Pancreas (tissue), 10 donors: ENCODE measurements at regions not wholly inside any gene's neighbourhood (a gene's known extent, or its start where the extent isn't known, plus 50 kb on each side); places are given as distances from the start of the nearest gene placed in this dataset.

Experiments used
- ATAC-seq, 4 donors: fragments of 200-7000 bp; cut with Tn5 transposase; one replicate each; pipeline versions ENCODE4 v1.8.0 to v1.9.1; 2020; ENCODE audit warnings: mild to moderate bottlenecking in 4 of 4, moderate library complexity in 4 of 4
- DNase-seq, 6 donors: peaks; one replicate each; pipeline ENCODE4 v3.0.0-alpha.2; 2020
- FAIRE-seq: peaks from 2 replicates; lab custom pipeline; 2012; peaks lifted over from hg19 to GRCh38; lab: Jason Lieb, UNC
- H3K27ac ChIP-seq, 4 donors: fragments of 200-600 bp; sonication (generic); 1 replicate in 3 of 4; 2 replicates in 1 of 4; pipeline versions ENCODE4 v1.5.0 to v1.8.0; 2020
- H3K27me3 ChIP-seq, 4 donors: fragments of 200-600 bp; one replicate each; pipeline ENCODE4 v1.8.0; 2021
- H3K36me3 ChIP-seq, 3 donors: fragments of 200-600 bp; sonication (generic) in 1 of 3; one replicate each; pipeline versions ENCODE4 v1.5.0 to v1.8.0; 2020 to 2021
- H3K4me1 ChIP-seq, 3 donors: fragments of 200-600 bp; one replicate each; pipeline ENCODE4 v1.8.0; 2021
- H3K4me3 ChIP-seq, 4 donors: fragments of 200-600 bp; sonication (generic) in 2 of 4; one replicate each; pipeline versions ENCODE4 v1.5.0 to v1.8.0; 2020 to 2021
- H3K9me3 ChIP-seq, 4 donors: fragments of 200-600 bp; one replicate each; pipeline ENCODE4 v1.8.0; 2021
- WGBS, 2 donors: extraction: QIAGEN DNeasy Blood & Tissue Kit; methylation state at CpG; one replicate each; pipeline ENCODE4 v1.1.7; 2013; 5-methylcytosine and 5-hydroxymethylcytosine counted together
- intact Hi-C, 3 donors: fragments of 100-400 bp; cut with DNase I; formaldehyde crosslinking; loops; one replicate each; pipeline versions ENCODE4 v1.11.1 to v1.14.2; 2022
- TF ChIP-seq, protein P1 (sequence below), 4 donors: fragments of 200-600 bp; sonication (generic) in 3 of 4; IDR thresholded peaks; one replicate each; pipeline versions ENCODE4 v1.5.0 to v1.8.0; 2021; ENCODE audit warnings: antibody characterized with exemption in 4 of 4
- donor health status: healthy with polysubstance abuse.
- donor health status: DM: no; HTN: no; CAD: no; lungs with moderate emphysema.
- donor health status: DM: no; HTN: no; CAD: no.
- donor health status: control.
- donor health status: control.
- donor health status: Bipolar disorder and iron deficiency.
- donor health status: DM: yes; HTN: yes; CAD: no.
- donor health status: DM: no; HTN: no; CAD: no.
- donor health status: DM: no; HTN: no; CAD: no.
- donor health status: DM: yes; HTN: yes; CAD: no.

DNA sequence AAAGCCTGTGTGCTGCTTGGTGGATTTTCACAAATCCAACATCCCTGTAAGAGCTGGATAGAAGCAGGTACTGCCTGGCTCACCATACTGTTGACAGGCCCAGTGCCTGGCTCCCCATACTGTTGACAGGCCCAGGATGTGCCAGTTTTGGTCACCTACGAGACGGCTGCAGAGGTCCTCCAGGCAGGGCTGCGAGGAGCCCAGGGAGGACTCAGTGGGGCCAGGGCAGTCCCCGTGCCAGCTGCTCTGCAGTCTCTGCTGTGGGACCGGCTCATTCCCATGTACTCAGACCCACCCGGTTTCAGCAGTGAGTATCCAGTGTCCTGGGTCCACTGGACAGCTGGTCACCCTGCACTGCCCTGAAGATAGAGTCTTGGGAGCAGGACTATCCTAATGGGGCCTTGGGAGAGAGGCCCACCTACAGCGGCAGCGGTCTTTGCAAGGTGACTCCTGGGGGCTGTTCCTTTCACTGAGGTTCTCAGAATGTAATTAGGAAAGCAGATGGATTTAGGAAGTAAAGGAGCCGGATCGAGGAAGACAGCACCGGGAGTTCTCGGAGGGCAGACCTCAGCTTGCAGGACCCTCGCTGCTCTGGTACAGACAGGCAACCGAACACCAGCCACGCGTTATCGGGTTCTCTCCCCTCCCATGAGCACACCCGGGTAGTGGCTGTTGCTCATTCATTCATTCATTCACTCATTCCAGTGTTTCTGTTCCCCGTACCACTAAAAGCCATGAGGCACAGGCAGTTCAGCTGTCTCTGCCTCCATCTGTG is 106.1 kb downstream of the CTTN start:
- 92 to 94% methylated on average over 19 of the region's 19 CpGs for WGBS, 2 donors
- Histone ChIP-seq H3K4me3 (no peak overlapping the region), H3K27me3 (no peaks in the 10 kb centered on the region), H3K4me1 (no peaks in the 10 kb centered on the region), H3K27ac (no peak overlapping the region), H3K9me3 (no peaks in the 10 kb centered on the region), H3K36me3 (no peaks in the 10 kb centered on the region)
- FAIRE-seq, result no peak
- TF ChIP-seq, protein P1, sequence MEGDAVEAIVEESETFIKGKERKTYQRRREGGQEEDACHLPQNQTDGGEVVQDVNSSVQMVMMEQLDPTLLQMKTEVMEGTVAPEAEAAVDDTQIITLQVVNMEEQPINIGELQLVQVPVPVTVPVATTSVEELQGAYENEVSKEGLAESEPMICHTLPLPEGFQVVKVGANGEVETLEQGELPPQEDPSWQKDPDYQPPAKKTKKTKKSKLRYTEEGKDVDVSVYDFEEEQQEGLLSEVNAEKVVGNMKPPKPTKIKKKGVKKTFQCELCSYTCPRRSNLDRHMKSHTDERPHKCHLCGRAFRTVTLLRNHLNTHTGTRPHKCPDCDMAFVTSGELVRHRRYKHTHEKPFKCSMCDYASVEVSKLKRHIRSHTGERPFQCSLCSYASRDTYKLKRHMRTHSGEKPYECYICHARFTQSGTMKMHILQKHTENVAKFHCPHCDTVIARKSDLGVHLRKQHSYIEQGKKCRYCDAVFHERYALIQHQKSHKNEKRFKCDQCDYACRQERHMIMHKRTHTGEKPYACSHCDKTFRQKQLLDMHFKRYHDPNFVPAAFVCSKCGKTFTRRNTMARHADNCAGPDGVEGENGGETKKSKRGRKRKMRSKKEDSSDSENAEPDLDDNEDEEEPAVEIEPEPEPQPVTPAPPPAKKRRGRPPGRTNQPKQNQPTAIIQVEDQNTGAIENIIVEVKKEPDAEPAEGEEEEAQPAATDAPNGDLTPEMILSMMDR (IDR thresholded peaks at IDR 0.05), result no peak
- intact Hi-C loops, result no loop called here
- DNase-seq, result peak in 2 of 6 donors; percentile 30 to 33
- no peak for ATAC-seq

DNA sequence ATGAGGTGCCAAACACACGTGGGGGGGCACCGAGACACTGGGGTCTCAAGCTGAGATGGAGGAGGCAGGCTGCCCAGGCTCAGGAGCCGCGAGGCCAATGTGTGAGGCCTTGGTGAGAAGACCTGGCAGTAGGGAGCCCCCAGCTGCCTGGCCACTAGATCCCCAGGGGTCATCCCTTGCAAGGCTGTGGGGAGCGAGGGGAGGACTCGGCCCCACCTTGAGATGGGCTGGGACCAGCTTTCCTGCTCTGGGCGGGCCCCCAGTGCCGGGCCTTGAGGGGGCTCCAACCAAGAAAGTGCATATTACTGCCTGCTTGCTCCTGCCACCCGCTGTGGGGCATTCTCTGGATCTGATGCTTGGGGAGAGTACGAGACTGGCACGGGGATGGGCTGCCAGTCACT is 107.0 kb downstream of the CTTN start:
- H3K27me3 ChIP-seq, result no peaks in the 10 kb centered on the region
- H3K36me3 ChIP-seq, result no peaks in the 10 kb centered on the region
- intact Hi-C loops, result no loop called here
- H3K4me1 ChIP-seq, result no peaks in the 10 kb centered on the region
- peak in 3 of 6 donors; percentile 11 to 45 (median 38) for DNase-seq
- H3K4me3 ChIP-seq, result no peak overlapping the region
- no peaks in the 10 kb centered on the region for H3K9me3 ChIP-seq
- no peak for ATAC-seq
- FAIRE-seq, result no peak
- 88% methylated on average over 11 of the region's 11 CpGs for WGBS, 2 donors
- no peak overlapping the region for H3K27ac ChIP-seq
- TF ChIP-seq, protein P1 (IDR thresholded peaks at IDR 0.05), result no peak

DNA sequence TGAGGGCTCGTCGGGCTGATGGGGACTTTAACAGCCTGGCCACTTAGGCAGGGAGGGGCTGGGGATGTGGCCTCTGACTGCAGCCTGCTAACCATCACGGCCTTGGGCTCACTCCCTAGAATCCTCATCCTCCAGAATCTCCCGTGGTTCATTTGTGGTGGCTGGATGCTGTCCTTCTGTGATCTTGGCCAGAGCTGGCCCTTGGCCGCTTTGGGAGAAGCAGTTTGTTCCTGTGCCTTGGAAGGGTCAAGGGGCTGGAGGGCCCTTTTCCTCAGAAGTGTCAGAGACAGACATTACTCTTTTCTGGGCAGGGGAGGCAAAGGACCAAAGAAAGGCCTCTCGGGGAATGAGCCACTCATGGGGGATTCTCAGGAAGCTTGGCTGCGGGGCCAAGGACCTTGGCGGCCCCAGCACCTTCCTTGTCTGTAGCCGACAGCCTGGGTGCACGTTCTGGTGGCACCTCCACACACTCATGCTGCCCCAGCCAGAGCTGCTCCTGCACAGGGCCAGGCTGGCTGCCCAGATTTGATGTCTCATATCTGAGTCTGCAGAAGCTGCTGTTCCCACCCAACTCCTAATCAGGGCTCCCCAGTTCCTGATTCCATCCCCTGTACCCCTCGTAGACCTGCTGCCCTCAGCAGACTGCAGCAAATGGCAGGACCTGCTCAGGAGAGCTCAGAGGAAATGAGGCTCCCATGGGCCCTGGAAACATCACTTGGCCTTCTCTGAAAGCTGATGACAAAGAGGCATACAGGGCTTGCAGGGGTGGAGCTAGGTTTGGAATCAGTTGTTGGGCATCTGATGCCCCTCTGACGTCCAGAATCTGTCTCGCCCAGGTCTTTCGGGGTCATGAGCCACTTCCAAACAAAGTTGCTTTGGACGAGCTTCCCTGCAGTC is 107.7 kb downstream of the CTTN start:
- Histone ChIP-seq H3K4me1 (no peaks in the 10 kb centered on the region), H3K36me3 (no peaks in the 10 kb centered on the region), H3K27ac (no peak overlapping the region), H3K27me3 (no peaks in the 10 kb centered on the region), H3K4me3 (no peak overlapping the region), H3K9me3 (no peaks in the 10 kb centered on the region)
- TF ChIP-seq, protein P1 (IDR thresholded peaks at IDR 0.05), result no peak
- FAIRE-seq (no peak), ATAC-seq (no peak), DNase-seq (peak in 3 of 6 donors; percentile 4 to 44 (median 33))
- 79 to 83% methylated on average over 15 of the region's 15 CpGs for WGBS, 2 donors
- intact Hi-C loops, result no loop called here

GRCh38 chr11:70506658-70506970 is 108.3 kb downstream of the CTTN start:
- no peak overlapping the region for H3K27ac ChIP-seq
- TF ChIP-seq, protein P1 (IDR thresholded peaks at IDR 0.05), result no peak
- peak in 2 of 6 donors; percentile 20 to 30 for DNase-seq
- intact Hi-C loops, result no loop called here
- no peaks in the 10 kb centered on the region for H3K4me1 ChIP-seq
- H3K36me3 ChIP-seq, result no peaks in the 10 kb centered on the region
- H3K27me3 ChIP-seq, result no peaks in the 10 kb centered on the region
- 84 to 88% methylated on average over 5 of the region's 5 CpGs for WGBS, 2 donors
- ATAC-seq, result no peak
- no peak overlapping the region for H3K4me3 ChIP-seq
- H3K9me3 ChIP-seq, result no peaks in the 10 kb centered on the region
- FAIRE-seq, result no peak
